ENCODE measurements at regions not wholly inside any gene's neighbourhood (a gene's known extent, or its start where the extent isn't known, plus 50 kb on each side); places are given as distances from the start of the nearest gene placed in this dataset.

- ChIA-PET POLR2A (no interaction called here), CTCF (no interaction called here), SMC1A (ENCODE audit: uncharacterized antibody, unreplicated experiment) (no interaction called here), RAD21 (ENCODE audit: unreplicated experiment) (no interaction called here)
- H2AFZ ChIP-seq (ENCODE audit: control insufficient read depth, low read depth, low read length): no peak overlapping the region
- no peaks in the 10 kb centered on the region for H4K20me1 ChIP-seq (ENCODE audit: control insufficient read depth, insufficient read depth)
- ATAC-seq: no peak
- no peak overlapping the region for H3K27ac ChIP-seq (ENCODE audit: control insufficient read depth, insufficient read depth)
- no peak overlapping the region for H3K4me2 ChIP-seq (ENCODE audit: control insufficient read depth, insufficient read depth)
- BruUV-seq (replicated peaks): no TSS peak
- WGBS (ENCODE audit: insufficient coverage, insufficient replicate concordance, low lambda C conversion rate, missing lambda C conversion rate): 26% methylated on average over 3 of the region's 3 CpGs
- no peak overlapping the region for H3K4me3 ChIP-seq
- FAIRE-seq: no peak
- H3K36me3 ChIP-seq (ENCODE audit: control insufficient read depth in 2 of 2, insufficient read depth in 2 of 2, low read length in 1 of 2): no peaks in the 10 kb centered on the region
- no peaks in the 10 kb centered on the region for H3K9me3 ChIP-seq (replicated peaks; ENCODE audit: control insufficient read depth, insufficient read depth, low read length)
- DNase-seq (ENCODE audit: low read depth, low spot score): no peak
- H3K79me2 ChIP-seq (ENCODE audit: control insufficient read depth, insufficient read depth, low read length): no peaks in the 10 kb centered on the region
- intact Hi-C loops (cut with micrococcal nuclease; ENCODE audit: unreplicated experiment): no loop called here
- H3K27me3 ChIP-seq (replicated peaks in 1 of 2; ENCODE audit: control insufficient read depth in 2 of 2, insufficient read depth in 2 of 2, low read length in 1 of 2): no peaks in the 10 kb centered on the region
- TF ChIP-seq CBX5 (IDR thresholded peaks at IDR 0.05; ENCODE audit: low read depth) (no peak), SPI1 (IDR thresholded peaks at IDR 0.05; ENCODE audit: borderline replicate concordance, insufficient read depth, low read depth, low read length) (no peak), TCF3 (IDR thresholded peaks at IDR 0.05; ENCODE audit: borderline replicate concordance, insufficient read depth, low read depth, low read length) (no peak), KLF5 (IDR thresholded peaks at IDR 0.05; ENCODE audit: partially characterized antibody) (no peak), FOXK2 (IDR thresholded peaks at IDR 0.05) (no peak), MTA2 (IDR thresholded peaks at IDR 0.05; ENCODE audit: low read depth) (no peak), GATAD2B (conservative IDR thresholded peaks at IDR 0.05; ENCODE audit: low read depth) (no peak), PAX5 (IDR thresholded peaks at IDR 0.05; ENCODE audit: borderline replicate concordance, low read depth, low read length) (no peak), SMAD1 (IDR thresholded peaks at IDR 0.05; ENCODE audit: low read depth, partially characterized antibody) (no peak), RCOR1 (conservative IDR thresholded peaks at IDR 0.05; ENCODE audit: low read depth, low read length) (no peak), EP300 (IDR thresholded peaks at IDR 0.05; ENCODE audit: borderline replicate concordance in 1 of 2, control insufficient read depth in 1 of 2, low read depth in 2 of 2, low read length in 2 of 2) (no peak), SUZ12 (IDR thresholded peaks at IDR 0.05; ENCODE audit: unreplicated experiment) (no peak), PBX3 (IDR thresholded peaks at IDR 0.05; ENCODE audit: insufficient replicate concordance, low read depth, low read length) (no peak), SIN3A (IDR thresholded peaks at IDR 0.05; ENCODE audit: low read depth, low read length) (no peak), PKNOX1 (IDR thresholded peaks at IDR 0.05) (no peak), POU2F2 (IDR thresholded peaks at IDR 0.05; ENCODE audit: borderline replicate concordance, low read depth, low read length) (no peak), RELB (IDR thresholded peaks at IDR 0.05; ENCODE audit: low read depth) (no peak)
- in situ Hi-C loops (cut with MboI): no loop called here
- no peak overlapping the region for H3K9ac ChIP-seq (ENCODE audit: control insufficient read depth, insufficient read depth, low read length)
- H3K4me1 ChIP-seq (ENCODE audit: control insufficient read depth, insufficient read depth, low read length): no peaks in the 10 kb centered on the region
These were observed 97.0 kb upstream of the VLDLR start for GRCh38 chr9:2524601-2525000.
